GM23338 (cell line): ENCODE measurements at regions not wholly inside any gene's neighbourhood (a gene's known extent, or its start where the extent isn't known, plus 50 kb on each side); places are given as distances from the start of the nearest gene placed in this dataset.

ENCODE experiments used
- CREB1 ChIP-seq: fragments of 250-450 bp; sonication (Bioruptor Pico); IDR thresholded peaks from 2 replicates; pipeline ENCODE4 v1.5.0; 2020; ENCODE audit warnings: low read depth, mild to moderate bottlenecking, moderate library complexity
- CTCF ChIP-seq, 2 experiments: fragments of 200-600 bp in 1 of 2; sonication (generic) in 1 of 2; conservative IDR thresholded peaks; 2 replicates each; pipeline versions ENCODE4 v1.5.1 to v1.6.1; 2016 to 2017; ENCODE audit warnings: antibody characterized with exemption in 2 of 2, low read depth in 2 of 2, mild to moderate bottlenecking in 2 of 2, moderate library complexity in 1 of 2
- ETS1 ChIP-seq: IDR thresholded peaks from 2 replicates; pipeline ENCODE4 v1.6.1; 2016; ENCODE audit warnings: antibody characterized with exemption
- EZH2 ChIP-seq: fragments of 200-600 bp; sonication (generic); IDR thresholded peaks from one replicate; pipeline ENCODE4 v1.8.0; 2017; ENCODE audit warnings: antibody characterized with exemption, mild to moderate bottlenecking, low read depth; ENCODE audit not compliant: unreplicated experiment
- EZH2phosphoT487 ChIP-seq: fragments of 200-600 bp; sonication (generic); IDR thresholded peaks from one replicate; pipeline ENCODE4 v1.8.1; 2018; ENCODE audit warnings: antibody characterized with exemption; ENCODE audit not compliant: unreplicated experiment
- JUNB ChIP-seq: IDR thresholded peaks from one replicate; pipeline ENCODE4 v1.6.1; 2016; ENCODE audit warnings: antibody characterized with exemption; ENCODE audit not compliant: unreplicated experiment
- NANOG ChIP-seq: IDR thresholded peaks from 2 replicates; pipeline ENCODE4 v1.6.1; 2016; ENCODE audit warnings: antibody characterized with exemption, borderline replicate concordance
- POLR2AphosphoS5 ChIP-seq: IDR thresholded peaks from 2 replicates; pipeline ENCODE4 v1.6.1; 2016; ENCODE audit warnings: antibody characterized with exemption, low read depth
- REST ChIP-seq: IDR thresholded peaks from one replicate; pipeline ENCODE4 v1.6.1; 2018; ENCODE audit warnings: antibody characterized with exemption; ENCODE audit not compliant: unreplicated experiment
- STAT1 ChIP-seq: IDR thresholded peaks from one replicate; pipeline ENCODE4 v1.6.1; 2016; ENCODE audit warnings: antibody characterized with exemption; ENCODE audit not compliant: unreplicated experiment
- ZNF114 ChIP-seq: fragments of 250-450 bp; sonication (Bioruptor Pico); IDR thresholded peaks from 2 replicates; pipeline ENCODE4 v1.5.0; 2020; ENCODE audit warnings: mild to moderate bottlenecking, moderate library complexity
- ZNF331 ChIP-seq: fragments of 250-450 bp; sonication (Bioruptor Pico); IDR thresholded peaks from 2 replicates; pipeline ENCODE4 v1.5.0; 2020; ENCODE audit warnings: low read depth, mild to moderate bottlenecking, moderate library complexity

GRCh38 chr2:129242269-129242668, 737.2 kb upstream of the RAB6C start:
- no peak for TF ChIP-seq CTCF (conservative IDR thresholded peaks at IDR 0.05; ENCODE audit: low read depth in 2 of 2)
- TF ChIP-seq EZH2phosphoT487 = no peak
- TF ChIP-seq EZH2 = no peak
- TF ChIP-seq JUNB = no peak
- no peak for TF ChIP-seq STAT1
- no peak for TF ChIP-seq REST
- no peak for TF ChIP-seq ZNF331 (CRISPR knock-in tag)
- no peak for TF ChIP-seq POLR2AphosphoS5
- no peak for TF ChIP-seq CREB1
- no peak for TF ChIP-seq ETS1
- no peak for TF ChIP-seq NANOG
- TF ChIP-seq ZNF114 = no peak
